SW 1271 (cell line): ENCODE measurements at regions not wholly inside any gene's neighbourhood (a gene's known extent, or its start where the extent isn't known, plus 50 kb on each side); places are given as distances from the start of the nearest gene placed in this dataset.

ENCODE experiments used
- DNase-seq, 2 experiments: peaks; one replicate each; lab custom pipeline; 2025; lab: John Stamatoyannopoulos, UW

DNA sequence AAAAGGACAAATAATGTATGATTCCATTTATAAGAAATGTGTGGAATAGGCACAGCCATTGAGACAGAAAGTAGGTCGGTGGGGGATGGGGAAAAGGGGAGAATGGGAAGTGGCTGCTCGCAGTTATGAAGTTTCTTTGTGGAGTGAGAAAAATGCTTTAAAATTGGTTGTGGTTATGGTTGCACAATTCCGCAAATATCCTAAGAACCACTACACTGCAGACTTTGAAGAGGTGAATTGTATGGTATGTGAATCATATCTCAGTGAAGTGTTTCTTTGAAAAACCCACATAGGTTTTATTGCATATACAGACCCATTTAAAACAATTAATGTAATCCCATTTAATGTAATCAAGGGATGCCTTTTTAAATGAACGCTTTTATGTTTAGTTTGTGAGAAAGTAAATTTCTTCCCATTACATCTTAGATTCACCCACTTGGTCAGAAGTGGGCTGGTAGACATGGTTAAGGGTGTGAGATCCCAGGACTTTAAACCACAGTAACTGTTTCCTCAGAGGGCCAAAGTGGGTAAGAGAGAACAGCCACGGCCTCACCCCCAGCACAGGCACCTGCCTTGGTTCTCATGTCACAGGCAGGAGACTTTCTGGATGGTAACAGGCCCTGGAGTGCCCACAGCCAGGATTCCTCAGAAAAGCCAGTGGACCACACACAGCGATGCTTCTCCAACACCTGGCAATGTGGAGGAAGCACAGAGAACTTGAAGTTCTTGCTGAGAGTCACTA is 119.3 kb upstream of the GJB6 start:
- no peak for DNase-seq

GRCh38 chr13:20350819-20351218 is 118.7 kb upstream of the GJB6 start:
- DNase-seq = no peak

DNA sequence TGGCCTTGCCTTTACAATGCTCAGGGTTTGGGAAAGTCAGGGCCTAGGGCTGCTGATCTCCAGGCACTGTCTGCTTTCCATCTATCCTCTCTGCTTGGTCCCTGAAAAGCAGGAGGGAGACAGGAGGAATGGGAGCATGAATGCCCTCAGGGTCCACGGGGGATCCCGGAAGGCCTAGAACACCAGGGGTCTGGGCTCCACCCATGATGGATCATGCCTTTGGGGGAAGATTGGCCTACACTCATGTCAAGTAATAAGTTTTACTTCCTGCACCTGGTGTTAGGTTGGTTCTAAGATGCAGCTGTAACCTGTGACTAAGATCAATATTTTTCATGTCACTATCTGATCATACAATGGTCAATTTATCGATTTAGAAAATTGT is 118.3 kb upstream of the GJB6 start:
- DNase-seq = no peak

DNA sequence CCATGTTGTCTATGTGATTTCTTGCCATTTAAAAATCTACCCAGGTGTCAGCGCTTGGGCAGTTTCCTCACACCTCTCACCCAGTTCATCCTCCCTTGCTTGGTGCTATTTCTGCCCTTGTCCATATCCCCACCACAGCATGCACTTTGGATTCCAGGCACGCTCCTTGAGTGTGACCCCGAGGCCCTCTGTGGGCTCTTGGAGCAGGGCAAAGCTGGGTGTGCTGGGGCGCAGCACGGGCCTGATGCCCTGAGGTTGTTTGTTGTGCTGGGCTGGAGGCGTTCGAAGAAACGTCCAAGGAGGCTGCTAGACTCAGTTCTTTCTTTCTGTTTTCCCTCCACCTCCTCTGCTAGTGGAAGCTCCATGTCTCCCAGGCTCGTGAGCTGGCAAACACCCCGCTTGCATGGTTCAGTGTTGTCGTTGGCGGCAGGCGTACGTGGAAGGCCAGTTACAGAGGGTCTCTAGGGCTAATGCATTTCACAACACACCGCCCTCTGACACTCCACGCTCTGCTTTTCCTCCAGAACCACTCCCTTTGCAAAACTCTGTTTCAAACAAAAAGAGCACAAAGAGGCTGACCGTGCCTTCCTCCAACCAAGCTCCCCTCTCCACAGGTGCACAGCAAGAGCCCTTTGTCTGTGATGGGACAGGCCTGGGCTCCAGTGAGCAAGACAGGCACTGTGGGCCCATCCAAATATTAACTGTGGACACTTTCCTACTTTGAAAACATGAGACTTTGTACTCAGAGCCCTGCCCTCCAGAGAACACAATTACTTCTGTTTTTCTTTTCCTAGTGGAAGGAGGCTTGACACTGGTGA is 117.7 kb upstream of the GJB6 start:
- no peak for DNase-seq

GRCh38 chr13:20348645-20349408 is 116.7 kb upstream of the GJB6 start:
- no peak for DNase-seq

GRCh38 chr13:20348018-20348417 is 115.9 kb upstream of the GJB6 start:
- DNase-seq = no peak

- no peak for DNase-seq
These were observed 112.8 kb upstream of the GJB6 start for GRCh38 chr13:20344836-20345490.

DNA sequence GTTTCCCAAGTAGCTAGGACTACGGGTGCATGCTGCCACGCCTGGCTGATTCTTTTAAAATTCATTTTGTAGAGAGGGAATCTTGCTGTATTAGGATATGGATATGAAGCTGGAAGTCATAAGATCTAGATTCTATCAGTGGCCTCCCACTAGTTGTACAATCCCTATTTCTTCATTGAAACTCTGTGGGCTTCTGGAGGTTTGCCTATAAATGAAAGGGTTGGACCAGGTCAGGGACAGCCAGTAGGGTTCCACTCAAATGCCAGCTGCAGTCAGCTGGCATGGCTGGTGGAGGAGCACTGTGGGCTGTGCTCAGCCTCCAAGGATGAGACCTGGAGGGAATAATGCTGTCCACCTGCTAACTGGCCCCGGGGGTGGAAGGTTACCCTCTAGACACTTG is 110.2 kb upstream of the GJB6 start:
- no peak for DNase-seq

DNA sequence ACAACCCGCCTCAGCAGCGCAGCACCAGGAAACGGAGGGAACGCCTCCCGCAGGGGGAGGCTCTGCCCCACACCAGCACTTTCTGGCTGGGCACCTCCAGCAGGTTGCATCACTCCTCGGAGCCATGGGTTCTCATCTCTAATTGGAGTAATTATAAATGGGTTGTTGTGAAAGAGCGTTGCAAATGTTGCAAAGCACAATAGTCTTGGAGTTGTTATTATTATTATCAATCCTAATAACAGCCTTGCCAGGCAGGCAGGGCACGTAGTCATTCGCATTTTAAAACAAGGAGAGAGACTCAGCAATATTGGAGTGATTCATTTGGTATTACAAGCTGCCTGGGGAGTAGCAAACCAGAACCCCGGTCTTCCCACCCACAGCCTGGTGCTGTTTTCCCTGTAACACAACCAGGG is 108.6 kb upstream of the GJB6 start:
- DNase-seq = no peak

DNA sequence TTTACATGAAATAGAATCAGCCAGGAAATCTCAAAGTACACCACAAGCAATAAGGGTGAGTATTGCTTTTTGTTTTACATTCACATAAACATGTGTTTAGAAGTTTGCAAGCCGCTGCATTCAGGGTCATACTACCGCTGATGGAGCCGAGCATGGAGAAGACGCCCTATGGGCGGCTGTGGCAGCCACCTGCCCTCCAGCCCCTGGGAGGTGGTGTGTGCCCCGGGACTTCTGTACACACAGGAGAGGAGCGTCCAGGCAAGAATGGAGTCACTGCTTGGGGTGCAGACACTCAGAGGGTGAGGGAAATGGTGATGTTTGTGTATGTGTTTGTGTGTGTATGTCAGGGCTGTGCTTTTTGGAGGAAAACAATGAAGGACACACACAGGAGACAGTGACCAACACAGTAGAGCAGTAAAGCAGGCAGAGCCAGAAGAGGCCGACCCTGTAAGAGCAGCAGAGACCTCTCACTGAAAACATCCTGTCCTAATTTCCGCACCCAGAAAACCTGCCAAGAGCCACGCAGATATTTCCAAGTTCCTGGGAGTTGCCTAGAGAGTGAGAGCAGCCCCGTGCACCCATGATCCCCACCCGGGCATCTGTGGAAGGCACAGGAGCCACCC is 108.1 kb upstream of the GJB6 start:
- DNase-seq = no peak

DNA sequence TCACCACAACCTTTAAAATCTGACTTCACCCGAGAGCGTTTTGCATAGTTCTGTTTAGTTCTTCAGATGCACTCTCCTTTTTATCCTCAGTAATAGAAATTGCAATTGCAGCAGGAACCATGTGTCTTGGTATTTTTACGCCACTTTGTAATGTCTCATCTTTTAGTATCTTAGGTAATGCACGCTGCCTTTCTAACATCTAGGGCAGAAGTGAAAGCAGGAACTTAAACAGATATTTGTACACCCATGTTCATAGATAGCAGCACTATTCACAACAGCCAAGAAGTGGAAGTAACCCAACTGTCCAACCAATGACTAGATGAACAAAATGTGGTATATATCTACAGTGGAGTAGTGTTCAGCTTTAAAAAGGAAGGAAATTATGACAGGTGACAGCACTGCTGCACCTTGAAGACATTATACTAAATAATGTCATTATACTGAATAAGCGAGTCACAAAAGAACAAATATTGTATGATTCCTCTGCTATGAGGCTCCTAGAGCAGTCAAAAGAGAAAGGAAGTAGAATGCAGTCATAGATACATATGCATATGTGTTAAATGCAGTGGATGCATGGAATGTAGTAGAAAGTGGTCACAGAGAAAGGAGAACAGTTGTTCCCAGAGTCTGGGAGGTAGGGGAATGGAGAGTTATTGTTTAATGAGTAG is 105.9 kb upstream of the GJB6 start:
- no peak for DNase-seq

- no peak for DNase-seq
These were observed 104.6 kb upstream of the GJB6 start for GRCh38 chr13:20336761-20337160.

GRCh38 chr13:20334309-20334708 is 102.2 kb upstream of the GJB6 start:
- DNase-seq = no peak

GRCh38 chr13:20332361-20333096 is 100.4 kb upstream of the GJB6 start:
- DNase-seq = no peak

DNA sequence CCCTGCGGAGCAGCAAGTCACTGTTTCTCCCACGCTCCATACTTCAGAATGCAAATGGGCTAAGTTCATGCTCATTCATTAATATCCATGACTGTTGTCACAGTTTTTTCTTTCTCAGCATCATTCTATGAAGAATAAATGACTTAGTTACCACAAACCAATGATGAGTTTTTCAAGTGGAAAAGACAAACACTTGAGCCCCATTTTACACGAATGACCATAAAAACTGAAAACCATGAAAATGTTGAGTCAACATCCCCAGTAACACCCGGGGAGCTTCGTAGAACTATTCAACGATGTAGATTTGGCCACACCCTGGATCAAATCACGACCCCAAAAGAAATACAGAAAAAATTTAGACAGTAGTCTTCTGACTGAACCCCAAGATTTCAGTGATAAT is 99.8 kb upstream of the GJB6 start:
- no peak for DNase-seq

- DNase-seq = peak in 1 of 2 experiments; percentile 1
These were observed 99.3 kb upstream of the GJB6 start for GRCh38 chr13:20331419-20331818.

DNA sequence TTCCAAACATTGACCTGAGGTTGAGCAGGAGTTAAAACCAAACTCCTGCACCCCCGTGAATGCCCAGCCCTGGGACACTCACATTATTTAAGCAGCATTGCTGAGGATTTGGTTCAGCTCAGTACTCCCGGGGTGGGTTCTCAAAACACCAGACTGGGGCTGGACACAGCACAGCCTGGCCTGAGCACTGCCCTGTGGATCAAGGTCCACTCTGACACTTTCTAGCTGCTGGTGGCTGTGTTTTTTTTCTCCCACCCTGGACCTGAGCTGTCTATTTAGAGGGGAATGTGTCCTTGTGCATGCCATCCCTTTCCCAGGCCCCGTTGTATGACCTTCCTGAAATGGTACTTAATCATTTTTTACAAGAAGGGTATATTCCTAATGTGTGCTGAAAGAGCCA is 94.7 kb upstream of the GJB6 start:
- DNase-seq = no peak

DNA sequence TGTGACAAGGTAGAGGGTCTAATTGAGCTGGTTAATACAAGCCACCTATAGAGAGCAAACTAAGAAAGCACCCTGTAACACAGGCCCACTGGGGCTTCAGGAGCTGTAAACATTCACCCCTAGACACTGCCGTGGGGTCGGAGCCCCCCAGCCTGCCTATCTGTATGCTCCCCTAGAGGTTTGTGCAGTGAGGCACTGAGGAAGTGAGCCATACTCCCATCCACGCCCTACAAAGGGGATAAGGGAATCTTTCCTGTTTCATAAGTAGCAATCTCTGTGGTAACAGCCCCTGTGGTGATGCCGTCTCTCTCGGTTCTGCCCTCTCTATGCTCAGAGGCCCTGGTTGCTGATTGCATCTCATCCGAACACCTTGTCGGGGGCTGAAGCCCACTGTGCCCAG is 94.2 kb upstream of the GJB6 start:
- DNase-seq = no peak

DNA sequence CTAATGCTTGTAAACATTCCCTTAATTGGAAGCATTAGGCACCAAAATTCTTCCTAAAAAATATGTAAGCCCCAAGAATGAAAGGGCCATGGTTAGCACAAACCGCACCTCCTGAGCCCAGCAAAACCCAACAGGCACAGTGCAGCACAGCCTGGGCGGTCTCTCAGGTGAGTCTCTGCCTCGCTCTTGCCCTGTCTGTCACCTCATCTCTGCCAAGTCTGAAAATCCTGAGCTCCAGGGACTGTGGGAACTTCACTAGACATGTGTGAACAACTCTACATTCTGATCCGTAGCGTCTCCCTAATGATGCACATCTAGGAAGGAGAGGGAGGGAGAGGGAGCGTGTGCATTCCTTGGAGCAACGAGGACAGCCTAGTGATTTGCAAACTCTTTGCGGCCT is 88.8 kb upstream of the GJB6 start:
- no peak for DNase-seq

DNA sequence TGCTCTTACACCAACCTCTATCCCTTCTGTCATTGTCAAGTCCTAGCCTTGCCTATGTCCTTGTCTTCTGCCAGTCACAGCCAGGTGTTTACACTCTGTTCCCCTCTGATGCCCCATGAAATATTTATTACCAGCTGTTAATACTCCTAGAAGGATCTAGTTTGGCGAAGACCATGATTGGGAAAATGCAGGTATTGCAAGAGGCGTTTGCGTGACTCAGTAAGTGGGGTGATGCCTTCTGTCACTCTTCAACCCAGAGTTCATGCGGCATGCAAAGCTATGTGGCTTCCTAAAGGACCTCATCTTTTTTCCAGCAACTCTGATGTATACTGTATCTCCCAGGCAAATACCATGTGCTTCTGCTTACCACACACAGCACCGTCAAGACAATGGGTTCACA is 81.8 kb upstream of the GJB6 start:
- DNase-seq = no peak

GRCh38 chr13:20312292-20312691 is 80.2 kb upstream of the GJB6 start:
- no peak for DNase-seq
